ENCODE measurements at regions not wholly inside any gene's neighbourhood (a gene's known extent, or its start where the extent isn't known, plus 50 kb on each side); places are given as distances from the start of the nearest gene placed in this dataset.

DNA sequence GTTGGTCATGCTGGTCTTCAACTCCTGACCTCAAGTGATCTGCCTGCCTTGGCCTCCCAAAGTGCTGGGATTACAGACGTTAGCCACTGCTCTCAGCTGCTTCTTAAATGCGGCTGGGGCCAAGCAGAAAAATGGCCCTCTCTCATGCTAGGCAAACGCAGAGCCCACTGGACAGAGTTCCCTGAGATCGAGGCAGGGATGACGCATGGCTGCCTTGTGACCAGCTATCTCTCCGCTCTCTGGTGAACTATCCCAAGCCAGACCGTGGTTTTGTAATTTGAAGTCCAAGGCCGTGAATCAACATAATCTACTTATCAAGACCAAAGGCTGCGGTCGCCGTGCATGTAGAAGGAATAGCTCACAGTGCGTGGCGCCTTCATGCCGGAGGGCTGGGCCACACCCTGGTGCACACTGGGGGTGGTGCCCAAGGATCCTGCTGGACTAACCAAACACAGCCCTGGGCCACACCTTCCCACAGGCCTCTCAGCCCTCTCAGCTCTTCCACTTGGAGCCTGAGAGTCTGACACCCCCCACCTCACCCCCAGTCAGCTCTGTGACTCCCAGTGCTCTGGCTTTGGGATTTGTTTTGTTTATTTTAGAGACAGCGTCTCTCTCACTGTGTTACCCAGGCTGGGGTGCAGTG is 88.1 kb upstream of the CUX1 start:
- TF ChIP-seq, protein P1, sequence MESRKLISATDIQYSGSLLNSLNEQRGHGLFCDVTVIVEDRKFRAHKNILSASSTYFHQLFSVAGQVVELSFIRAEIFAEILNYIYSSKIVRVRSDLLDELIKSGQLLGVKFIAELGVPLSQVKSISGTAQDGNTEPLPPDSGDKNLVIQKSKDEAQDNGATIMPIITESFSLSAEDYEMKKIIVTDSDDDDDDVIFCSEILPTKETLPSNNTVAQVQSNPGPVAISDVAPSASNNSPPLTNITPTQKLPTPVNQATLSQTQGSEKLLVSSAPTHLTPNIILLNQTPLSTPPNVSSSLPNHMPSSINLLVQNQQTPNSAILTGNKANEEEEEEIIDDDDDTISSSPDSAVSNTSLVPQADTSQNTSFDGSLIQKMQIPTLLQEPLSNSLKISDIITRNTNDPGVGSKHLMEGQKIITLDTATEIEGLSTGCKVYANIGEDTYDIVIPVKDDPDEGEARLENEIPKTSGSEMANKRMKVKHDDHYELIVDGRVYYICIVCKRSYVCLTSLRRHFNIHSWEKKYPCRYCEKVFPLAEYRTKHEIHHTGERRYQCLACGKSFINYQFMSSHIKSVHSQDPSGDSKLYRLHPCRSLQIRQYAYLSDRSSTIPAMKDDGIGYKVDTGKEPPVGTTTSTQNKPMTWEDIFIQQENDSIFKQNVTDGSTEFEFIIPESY (IDR thresholded peaks at IDR 0.05): no peak
- TF ChIP-seq, protein P2, sequence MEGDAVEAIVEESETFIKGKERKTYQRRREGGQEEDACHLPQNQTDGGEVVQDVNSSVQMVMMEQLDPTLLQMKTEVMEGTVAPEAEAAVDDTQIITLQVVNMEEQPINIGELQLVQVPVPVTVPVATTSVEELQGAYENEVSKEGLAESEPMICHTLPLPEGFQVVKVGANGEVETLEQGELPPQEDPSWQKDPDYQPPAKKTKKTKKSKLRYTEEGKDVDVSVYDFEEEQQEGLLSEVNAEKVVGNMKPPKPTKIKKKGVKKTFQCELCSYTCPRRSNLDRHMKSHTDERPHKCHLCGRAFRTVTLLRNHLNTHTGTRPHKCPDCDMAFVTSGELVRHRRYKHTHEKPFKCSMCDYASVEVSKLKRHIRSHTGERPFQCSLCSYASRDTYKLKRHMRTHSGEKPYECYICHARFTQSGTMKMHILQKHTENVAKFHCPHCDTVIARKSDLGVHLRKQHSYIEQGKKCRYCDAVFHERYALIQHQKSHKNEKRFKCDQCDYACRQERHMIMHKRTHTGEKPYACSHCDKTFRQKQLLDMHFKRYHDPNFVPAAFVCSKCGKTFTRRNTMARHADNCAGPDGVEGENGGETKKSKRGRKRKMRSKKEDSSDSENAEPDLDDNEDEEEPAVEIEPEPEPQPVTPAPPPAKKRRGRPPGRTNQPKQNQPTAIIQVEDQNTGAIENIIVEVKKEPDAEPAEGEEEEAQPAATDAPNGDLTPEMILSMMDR (IDR thresholded peaks at IDR 0.05; ENCODE audit: low read depth, low read length, missing input control): no peak
- TF ChIP-seq RXRA (IDR thresholded peaks at IDR 0.05) (no peak), SP1 (IDR thresholded peaks at IDR 0.05) (no peak), EGR1 (IDR thresholded peaks at IDR 0.05; ENCODE audit: low read depth in 2 of 2) (no peak), FOXA1 (IDR thresholded peaks at IDR 0.05) (no peak), RAD21 (IDR thresholded peaks at IDR 0.05) (no peak), TAF1 (conservative IDR thresholded peaks at IDR 0.05) (no peak)
- TF ChIP-seq, protein P3, sequence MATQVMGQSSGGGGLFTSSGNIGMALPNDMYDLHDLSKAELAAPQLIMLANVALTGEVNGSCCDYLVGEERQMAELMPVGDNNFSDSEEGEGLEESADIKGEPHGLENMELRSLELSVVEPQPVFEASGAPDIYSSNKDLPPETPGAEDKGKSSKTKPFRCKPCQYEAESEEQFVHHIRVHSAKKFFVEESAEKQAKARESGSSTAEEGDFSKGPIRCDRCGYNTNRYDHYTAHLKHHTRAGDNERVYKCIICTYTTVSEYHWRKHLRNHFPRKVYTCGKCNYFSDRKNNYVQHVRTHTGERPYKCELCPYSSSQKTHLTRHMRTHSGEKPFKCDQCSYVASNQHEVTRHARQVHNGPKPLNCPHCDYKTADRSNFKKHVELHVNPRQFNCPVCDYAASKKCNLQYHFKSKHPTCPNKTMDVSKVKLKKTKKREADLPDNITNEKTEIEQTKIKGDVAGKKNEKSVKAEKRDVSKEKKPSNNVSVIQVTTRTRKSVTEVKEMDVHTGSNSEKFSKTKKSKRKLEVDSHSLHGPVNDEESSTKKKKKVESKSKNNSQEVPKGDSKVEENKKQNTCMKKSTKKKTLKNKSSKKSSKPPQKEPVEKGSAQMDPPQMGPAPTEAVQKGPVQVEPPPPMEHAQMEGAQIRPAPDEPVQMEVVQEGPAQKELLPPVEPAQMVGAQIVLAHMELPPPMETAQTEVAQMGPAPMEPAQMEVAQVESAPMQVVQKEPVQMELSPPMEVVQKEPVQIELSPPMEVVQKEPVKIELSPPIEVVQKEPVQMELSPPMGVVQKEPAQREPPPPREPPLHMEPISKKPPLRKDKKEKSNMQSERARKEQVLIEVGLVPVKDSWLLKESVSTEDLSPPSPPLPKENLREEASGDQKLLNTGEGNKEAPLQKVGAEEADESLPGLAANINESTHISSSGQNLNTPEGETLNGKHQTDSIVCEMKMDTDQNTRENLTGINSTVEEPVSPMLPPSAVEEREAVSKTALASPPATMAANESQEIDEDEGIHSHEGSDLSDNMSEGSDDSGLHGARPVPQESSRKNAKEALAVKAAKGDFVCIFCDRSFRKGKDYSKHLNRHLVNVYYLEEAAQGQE (IDR thresholded peaks at IDR 0.05): no peak
- TF ChIP-seq, protein P4, sequence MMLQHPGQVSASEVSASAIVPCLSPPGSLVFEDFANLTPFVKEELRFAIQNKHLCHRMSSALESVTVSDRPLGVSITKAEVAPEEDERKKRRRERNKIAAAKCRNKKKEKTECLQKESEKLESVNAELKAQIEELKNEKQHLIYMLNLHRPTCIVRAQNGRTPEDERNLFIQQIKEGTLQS (IDR thresholded peaks at IDR 0.05): no peak

Data from liver (tissue), 3 donors.